ENCODE measurements at regions not wholly inside any gene's neighbourhood (a gene's known extent, or its start where the extent isn't known, plus 50 kb on each side); places are given as distances from the start of the nearest gene placed in this dataset.

DNA sequence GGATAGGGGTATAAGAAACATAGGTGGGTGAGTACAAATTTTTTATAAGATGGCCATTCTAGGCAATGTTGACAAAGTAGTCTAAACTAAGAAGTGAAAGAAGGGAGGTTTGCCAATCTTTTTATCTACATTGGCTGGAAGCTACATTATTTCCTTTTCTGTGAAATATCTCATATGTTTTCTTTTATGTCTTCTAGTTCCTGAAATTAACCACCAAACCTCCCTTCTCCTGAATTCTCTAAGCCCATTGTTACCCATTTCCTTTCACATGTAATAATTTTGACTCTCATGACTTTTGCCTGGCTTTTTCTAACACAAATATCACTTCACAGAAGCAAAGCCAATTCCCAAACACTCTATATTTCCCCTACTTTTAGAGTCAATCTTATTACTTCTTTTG lies 496.2 kb upstream of the JAG1 start (continued):
- TF ChIP-seq, protein P1, sequence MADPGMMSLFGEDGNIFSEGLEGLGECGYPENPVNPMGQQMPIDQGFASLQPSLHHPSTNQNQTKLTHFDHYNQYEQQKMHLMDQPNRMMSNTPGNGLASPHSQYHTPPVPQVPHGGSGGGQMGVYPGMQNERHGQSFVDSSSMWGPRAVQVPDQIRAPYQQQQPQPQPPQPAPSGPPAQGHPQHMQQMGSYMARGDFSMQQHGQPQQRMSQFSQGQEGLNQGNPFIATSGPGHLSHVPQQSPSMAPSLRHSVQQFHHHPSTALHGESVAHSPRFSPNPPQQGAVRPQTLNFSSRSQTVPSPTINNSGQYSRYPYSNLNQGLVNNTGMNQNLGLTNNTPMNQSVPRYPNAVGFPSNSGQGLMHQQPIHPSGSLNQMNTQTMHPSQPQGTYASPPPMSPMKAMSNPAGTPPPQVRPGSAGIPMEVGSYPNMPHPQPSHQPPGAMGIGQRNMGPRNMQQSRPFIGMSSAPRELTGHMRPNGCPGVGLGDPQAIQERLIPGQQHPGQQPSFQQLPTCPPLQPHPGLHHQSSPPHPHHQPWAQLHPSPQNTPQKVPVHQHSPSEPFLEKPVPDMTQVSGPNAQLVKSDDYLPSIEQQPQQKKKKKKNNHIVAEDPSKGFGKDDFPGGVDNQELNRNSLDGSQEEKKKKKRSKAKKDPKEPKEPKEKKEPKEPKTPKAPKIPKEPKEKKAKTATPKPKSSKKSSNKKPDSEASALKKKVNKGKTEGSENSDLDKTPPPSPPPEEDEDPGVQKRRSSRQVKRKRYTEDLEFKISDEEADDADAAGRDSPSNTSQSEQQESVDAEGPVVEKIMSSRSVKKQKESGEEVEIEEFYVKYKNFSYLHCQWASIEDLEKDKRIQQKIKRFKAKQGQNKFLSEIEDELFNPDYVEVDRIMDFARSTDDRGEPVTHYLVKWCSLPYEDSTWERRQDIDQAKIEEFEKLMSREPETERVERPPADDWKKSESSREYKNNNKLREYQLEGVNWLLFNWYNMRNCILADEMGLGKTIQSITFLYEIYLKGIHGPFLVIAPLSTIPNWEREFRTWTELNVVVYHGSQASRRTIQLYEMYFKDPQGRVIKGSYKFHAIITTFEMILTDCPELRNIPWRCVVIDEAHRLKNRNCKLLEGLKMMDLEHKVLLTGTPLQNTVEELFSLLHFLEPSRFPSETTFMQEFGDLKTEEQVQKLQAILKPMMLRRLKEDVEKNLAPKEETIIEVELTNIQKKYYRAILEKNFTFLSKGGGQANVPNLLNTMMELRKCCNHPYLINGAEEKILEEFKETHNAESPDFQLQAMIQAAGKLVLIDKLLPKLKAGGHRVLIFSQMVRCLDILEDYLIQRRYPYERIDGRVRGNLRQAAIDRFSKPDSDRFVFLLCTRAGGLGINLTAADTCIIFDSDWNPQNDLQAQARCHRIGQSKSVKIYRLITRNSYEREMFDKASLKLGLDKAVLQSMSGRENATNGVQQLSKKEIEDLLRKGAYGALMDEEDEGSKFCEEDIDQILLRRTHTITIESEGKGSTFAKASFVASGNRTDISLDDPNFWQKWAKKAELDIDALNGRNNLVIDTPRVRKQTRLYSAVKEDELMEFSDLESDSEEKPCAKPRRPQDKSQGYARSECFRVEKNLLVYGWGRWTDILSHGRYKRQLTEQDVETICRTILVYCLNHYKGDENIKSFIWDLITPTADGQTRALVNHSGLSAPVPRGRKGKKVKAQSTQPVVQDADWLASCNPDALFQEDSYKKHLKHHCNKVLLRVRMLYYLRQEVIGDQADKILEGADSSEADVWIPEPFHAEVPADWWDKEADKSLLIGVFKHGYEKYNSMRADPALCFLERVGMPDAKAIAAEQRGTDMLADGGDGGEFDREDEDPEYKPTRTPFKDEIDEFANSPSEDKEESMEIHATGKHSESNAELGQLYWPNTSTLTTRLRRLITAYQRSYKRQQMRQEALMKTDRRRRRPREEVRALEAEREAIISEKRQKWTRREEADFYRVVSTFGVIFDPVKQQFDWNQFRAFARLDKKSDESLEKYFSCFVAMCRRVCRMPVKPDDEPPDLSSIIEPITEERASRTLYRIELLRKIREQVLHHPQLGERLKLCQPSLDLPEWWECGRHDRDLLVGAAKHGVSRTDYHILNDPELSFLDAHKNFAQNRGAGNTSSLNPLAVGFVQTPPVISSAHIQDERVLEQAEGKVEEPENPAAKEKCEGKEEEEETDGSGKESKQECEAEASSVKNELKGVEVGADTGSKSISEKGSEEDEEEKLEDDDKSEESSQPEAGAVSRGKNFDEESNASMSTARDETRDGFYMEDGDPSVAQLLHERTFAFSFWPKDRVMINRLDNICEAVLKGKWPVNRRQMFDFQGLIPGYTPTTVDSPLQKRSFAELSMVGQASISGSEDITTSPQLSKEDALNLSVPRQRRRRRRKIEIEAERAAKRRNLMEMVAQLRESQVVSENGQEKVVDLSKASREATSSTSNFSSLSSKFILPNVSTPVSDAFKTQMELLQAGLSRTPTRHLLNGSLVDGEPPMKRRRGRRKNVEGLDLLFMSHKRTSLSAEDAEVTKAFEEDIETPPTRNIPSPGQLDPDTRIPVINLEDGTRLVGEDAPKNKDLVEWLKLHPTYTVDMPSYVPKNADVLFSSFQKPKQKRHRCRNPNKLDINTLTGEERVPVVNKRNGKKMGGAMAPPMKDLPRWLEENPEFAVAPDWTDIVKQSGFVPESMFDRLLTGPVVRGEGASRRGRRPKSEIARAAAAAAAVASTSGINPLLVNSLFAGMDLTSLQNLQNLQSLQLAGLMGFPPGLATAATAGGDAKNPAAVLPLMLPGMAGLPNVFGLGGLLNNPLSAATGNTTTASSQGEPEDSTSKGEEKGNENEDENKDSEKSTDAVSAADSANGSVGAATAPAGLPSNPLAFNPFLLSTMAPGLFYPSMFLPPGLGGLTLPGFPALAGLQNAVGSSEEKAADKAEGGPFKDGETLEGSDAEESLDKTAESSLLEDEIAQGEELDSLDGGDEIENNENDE (IDR thresholded peaks at IDR 0.05; ENCODE audit: insufficient replicate concordance, low read length): no peak
- TF ChIP-seq EZH2 (IDR thresholded peaks at IDR 0.05; ENCODE audit: low read depth, low read length, severe bottlenecking) (no peak), CTCF (IDR thresholded peaks at IDR 0.05; ENCODE audit: control extremely low read depth in 1 of 3, insufficient read depth in 1 of 3, low read depth in 1 of 3, low read length in 3 of 3) (no peak), RNF2 (IDR thresholded peaks at IDR 0.05; ENCODE audit: borderline replicate concordance, low read depth, low read length, missing control alignments, poor library complexity, severe bottlenecking) (no peak), BACH1 (IDR thresholded peaks at IDR 0.05; ENCODE audit: low read length) (no peak), TCF12 (IDR thresholded peaks at IDR 0.05; ENCODE audit: low read depth, low read length) (no peak), ZNF274 (IDR thresholded peaks at IDR 0.05; ENCODE audit: borderline replicate concordance, extremely low read depth, low read length) (no peak), RAD21 (IDR thresholded peaks at IDR 0.05 in 1 of 2, conservative IDR thresholded peaks at IDR 0.05 in 1 of 2; ENCODE audit: low read depth in 2 of 2, low read length in 2 of 2) (no peak), CBX5 (IDR thresholded peaks at IDR 0.05; ENCODE audit: low read depth, low read length) (no peak)

Measured in H1 (cell line).